A549 (cell line): ENCODE measurements at regions not wholly inside any gene's neighbourhood (a gene's known extent, or its start where the extent isn't known, plus 50 kb on each side); places are given as distances from the start of the nearest gene placed in this dataset.

Experiments used
- ATAC-seq, 2 experiments: fragments of 200-7000 bp in 1 of 2; fragments of >200 bp in 1 of 2; cut with Nextera tagmentation in 1 of 2; cut with Tn5 transposase in 1 of 2; 3 replicates each; pipeline versions ENCODE4 v1.8.0 to v1.9.1; 2018 to 2020; ENCODE audit warnings: mild to moderate bottlenecking in 1 of 2, moderate library complexity in 1 of 2
- CTCF ChIA-PET: fragments of 300-600 bp; sonication (Branson Sonifier 250); formaldehyde crosslinking; extraction: SDS; loops from one replicate; lab custom pipeline; 2021; ENCODE audit warnings: antibody characterized with exemption, inconsistent platforms; lab: Yijun Ruan, JAX
- POLR2A ChIA-PET: fragments of 350-600 bp; formaldehyde crosslinking; extraction: SDS; loops from one replicate; lab custom pipeline; 2021; ENCODE audit warnings: antibody characterized with exemption, inconsistent platforms; lab: Yijun Ruan, JAX
- DNase-seq, 2 experiments: peaks; one replicate each; pipeline versions ENCODE4 v3.0.0 to v3.0.0-alpha.2; 2011 to 2016; ENCODE audit warnings: low read depth in 1 of 2, low spot score in 1 of 2
- FAIRE-seq: peaks from 2 replicates; lab custom pipeline; 2011; peaks lifted over from hg19 to GRCh38; lab: Jason Lieb, UNC
- H3K27ac ChIP-seq, 2 experiments: fragments of >200 bp; sonication (Bioruptor Twin); formaldehyde crosslinking; 3 replicates each; pipeline ENCODE4 v1.5.1; 2016 to 2017
- H3K4me1 ChIP-seq: fragments of >200 bp; sonication (Bioruptor Twin); formaldehyde crosslinking; 3 replicates; pipeline ENCODE4 v1.6.1; 2016
- H3K4me2 ChIP-seq: fragments of >200 bp; sonication (Bioruptor Twin); formaldehyde crosslinking; 3 replicates; pipeline ENCODE4 v1.6.1; 2016
- H3K4me3 ChIP-seq: fragments of >200 bp; sonication (Bioruptor Twin); formaldehyde crosslinking; 3 replicates; pipeline ENCODE4 v1.5.1; 2016
- H3K9me3 ChIP-seq: fragments of >200 bp; sonication (Bioruptor Twin); formaldehyde crosslinking; 3 replicates; pipeline ENCODE4 v1.6.1; 2016
- ATOH8 ChIP-seq: fragments of 250-450 bp; sonication (Bioruptor Pico); IDR thresholded peaks from 2 replicates; pipeline ENCODE4 v1.5.0; 2020; ENCODE audit warnings: low read depth, mild to moderate bottlenecking, moderate library complexity
- BCL3 ChIP-seq: fragments of >200 bp; sonication (Bioruptor Twin); formaldehyde crosslinking; IDR thresholded peaks from 3 replicates; pipeline ENCODE4 v1.6.1; 2016
- BHLHE40 ChIP-seq: IDR thresholded peaks from 2 replicates; pipeline ENCODE4 v1.6.1; 2012; ENCODE audit warnings: low read depth, low read length, inconsistent platforms
- CEBPB ChIP-seq, 2 experiments: fragments of >200 bp in 1 of 2; sonication (Bioruptor Twin) in 1 of 2; formaldehyde crosslinking in 1 of 2; IDR thresholded peaks; 2 replicates each; pipeline ENCODE4 v1.6.1; 2012 to 2016
- CHD2 ChIP-seq: fragments of 150-350 bp; IDR thresholded peaks from 2 replicates; pipeline ENCODE4 v1.6.1; 2014; ENCODE audit warnings: low read length; ENCODE audit not compliant: partially characterized antibody
- CHD4 ChIP-seq: fragments of 200-600 bp; sonication (generic); IDR thresholded peaks from 2 replicates; pipeline ENCODE4 v1.6.1; 2016; ENCODE audit warnings: antibody characterized with exemption, mild to moderate bottlenecking, borderline replicate concordance
- CTCF ChIP-seq: fragments of >200 bp; sonication (Bioruptor Twin); formaldehyde crosslinking; IDR thresholded peaks from 3 replicates; pipeline ENCODE4 v1.5.1; 2016
- EHMT2 ChIP-seq: fragments of 200-600 bp; sonication (generic); IDR thresholded peaks from 2 replicates; pipeline ENCODE4 v1.6.1; 2016; ENCODE audit warnings: antibody characterized with exemption, low read depth, mild to moderate bottlenecking, moderate library complexity
- ELK1 ChIP-seq: fragments of 150-350 bp; IDR thresholded peaks from 2 replicates; pipeline ENCODE4 v1.6.1; 2014; ENCODE audit warnings: low read depth, mild to moderate bottlenecking, low read length
- EP300 ChIP-seq, 2 experiments: fragments of >200 bp; sonication (Bioruptor Twin); formaldehyde crosslinking; IDR thresholded peaks; 2 replicates in 1 of 2; 3 replicates in 1 of 2; pipeline ENCODE4 v1.6.1; 2016 to 2017
- FOSL2 ChIP-seq, 2 experiments: fragments of 450-650 bp in 1 of 2; fragments of >200 bp in 1 of 2; sonication (Bioruptor Twin) in 1 of 2; formaldehyde crosslinking; IDR thresholded peaks; 2 replicates each; pipeline versions ENCODE4 v1.5.0 to v1.6.1; 2016 to 2020; ENCODE audit warnings: mild to moderate bottlenecking in 1 of 2, moderate library complexity in 1 of 2
- HDAC2 ChIP-seq: fragments of 200-600 bp; sonication (generic); IDR thresholded peaks from 2 replicates; pipeline ENCODE4 v1.6.1; 2016
- HES2 ChIP-seq: fragments of >200 bp; sonication (Bioruptor Twin); formaldehyde crosslinking; IDR thresholded peaks from 2 replicates; pipeline ENCODE4 v1.6.1; 2016
- HEYL ChIP-seq: fragments of 250-450 bp; sonication (Bioruptor Pico); IDR thresholded peaks from 2 replicates; pipeline ENCODE4 v1.8.0; 2021; ENCODE audit warnings: mild to moderate bottlenecking, moderate library complexity
- HOXB13 ChIP-seq: fragments of 250-450 bp; sonication (Bioruptor Pico); IDR thresholded peaks from 2 replicates; pipeline ENCODE4 v1.5.0; 2020; ENCODE audit warnings: low read depth, mild to moderate bottlenecking, moderate library complexity
- HOXB5 ChIP-seq: fragments of 250-450 bp; sonication (Bioruptor Pico); IDR thresholded peaks from 2 replicates; pipeline ENCODE4 v1.5.0; 2020; ENCODE audit warnings: mild to moderate bottlenecking, moderate library complexity
- KDM1A ChIP-seq: fragments of 200-600 bp; sonication (generic); IDR thresholded peaks from 2 replicates; pipeline ENCODE4 v1.6.1; 2016; ENCODE audit warnings: low read depth, mild to moderate bottlenecking
- MAX ChIP-seq: IDR thresholded peaks from 2 replicates; pipeline ENCODE4 v1.6.1; 2012
- MAZ ChIP-seq: fragments of 150-350 bp; IDR thresholded peaks from 2 replicates; pipeline ENCODE4 v1.6.1; 2014; ENCODE audit warnings: antibody characterized with exemption, low read depth, low read length, borderline replicate concordance
- NFE2L2 ChIP-seq: fragments of 150-350 bp; conservative IDR thresholded peaks from 2 replicates; pipeline ENCODE4 v1.6.1; 2014; ENCODE audit warnings: low read length
- NR3C1 ChIP-seq: fragments of >200 bp; sonication (Bioruptor Twin); formaldehyde crosslinking; IDR thresholded peaks from 3 replicates; pipeline ENCODE4 v1.6.1; 2017
- PHF8 ChIP-seq: fragments of 200-600 bp; sonication (generic); IDR thresholded peaks from 2 replicates; pipeline ENCODE4 v1.6.1; 2016; ENCODE audit warnings: low read depth, mild to moderate bottlenecking, antibody characterized with exemption, moderate library complexity, borderline replicate concordance
- RAD21 ChIP-seq, 2 experiments: fragments of >200 bp in 1 of 2; sonication (Bioruptor Twin) in 1 of 2; formaldehyde crosslinking in 1 of 2; IDR thresholded peaks in 1 of 2; conservative IDR thresholded peaks in 1 of 2; 2 replicates in 1 of 2; 3 replicates in 1 of 2; pipeline ENCODE4 v1.6.1; 2012 to 2018; ENCODE audit warnings: inconsistent platforms in 1 of 2
- RARB ChIP-seq: fragments of 250-450 bp; sonication (Bioruptor Pico); IDR thresholded peaks from 2 replicates; pipeline ENCODE4 v1.8.0; 2021; ENCODE audit warnings: mild to moderate bottlenecking, moderate library complexity
- RCOR1 ChIP-seq: fragments of 150-350 bp; IDR thresholded peaks from 2 replicates; pipeline ENCODE4 v1.6.1; 2014; ENCODE audit warnings: antibody characterized with exemption, low read length, low read depth
- REST ChIP-seq: fragments of 200-600 bp; sonication (generic); IDR thresholded peaks from 2 replicates; pipeline ENCODE4 v1.6.1; 2016; ENCODE audit warnings: antibody characterized with exemption, mild to moderate bottlenecking, moderate library complexity
- TP53 ChIP-seq: fragments of 250-450 bp; sonication (Bioruptor Pico); IDR thresholded peaks from 2 replicates; pipeline ENCODE4 v1.5.0; 2021; ENCODE audit warnings: mild to moderate bottlenecking, moderate library complexity
- ZC3H11A ChIP-seq: fragments of 450-650 bp; IDR thresholded peaks from 2 replicates; pipeline ENCODE4 v1.6.1; 2014; ENCODE audit warnings: antibody characterized with exemption, mild to moderate bottlenecking
- ZFP36 ChIP-seq: fragments of 450-650 bp; IDR thresholded peaks from 2 replicates; pipeline ENCODE4 v1.6.1; 2014; ENCODE audit warnings: borderline replicate concordance; ENCODE audit not compliant: partially characterized antibody
- ZNF302 ChIP-seq: fragments of 250-450 bp; sonication (Bioruptor Pico); IDR thresholded peaks from 2 replicates; pipeline ENCODE4 v1.9.0; 2021; ENCODE audit warnings: inconsistent platforms, mild to moderate bottlenecking, moderate library complexity
- WGBS: methylation state at CpG from one replicate; pipeline ENCODE4 v1.1.6; 2017; ENCODE audit errors: missing lambda C conversion rate; 5-methylcytosine and 5-hydroxymethylcytosine counted together

- no peaks in the 10 kb centered on the region for H3K4me1 ChIP-seq
- no peak for FAIRE-seq
- H3K9me3 ChIP-seq: 0 out of 3 replicates have a peak, but pooled peaks cover 2% of the 10 kb centered on the region
- WGBS: 7% methylated on average over 3 of the region's 3 CpGs
- H3K4me2 ChIP-seq: no peak overlapping the region
- ChIA-PET POLR2A (no interaction called here), CTCF (no interaction called here)
- H3K4me3 ChIP-seq: no peak overlapping the region
- TF ChIP-seq NFE2L2 (no peak), RARB (CRISPR knock-in tag) (no peak), REST (no peak), ZNF302 (no peak), PHF8 (no peak), BHLHE40 (no peak), NR3C1 (no peak), CEBPB (IDR thresholded peaks at IDR 0.05) (no peak), EP300 (IDR thresholded peaks at IDR 0.05) (no peak), HOXB5 (CRISPR knock-in tag) (no peak), RAD21 (conservative IDR thresholded peaks at IDR 0.05 in 1 of 2, IDR thresholded peaks at IDR 0.05 in 1 of 2) (no peak), CHD2 (no peak), HOXB13 (CRISPR knock-in tag) (no peak), HEYL (CRISPR knock-in tag) (no peak), KDM1A (no peak), EHMT2 (no peak), CTCF (no peak), ELK1 (no peak), ATOH8 (CRISPR knock-in tag) (no peak), HDAC2 (no peak)
- TF ChIP-seq, all 56 proteins: peak for 0
- no peak for ATAC-seq
- no peak for DNase-seq
- no peak overlapping the region for H3K27ac ChIP-seq
Measured at GRCh38 chr16:65665586-65665985, 543.7 kb upstream of the CDH11 start.

GRCh38 chr16:65663774-65664173 is 541.9 kb upstream of the CDH11 start:
- no peaks in the 10 kb centered on the region for H3K9me3 ChIP-seq
- POLR2A ChIA-PET: no interaction called here
- 10% methylated on average over 3 of the region's 3 CpGs for WGBS
- no peak for DNase-seq
- H3K27ac ChIP-seq: no peak overlapping the region
- ATAC-seq: no peak
- H3K4me1 ChIP-seq: no peaks in the 10 kb centered on the region
- H3K4me3 ChIP-seq: no peak overlapping the region
- no peak overlapping the region for H3K4me2 ChIP-seq
- FAIRE-seq: no peak
- CTCF ChIA-PET: interaction anchor here (0.7 kb wide), 1 partner anchor 65 kb away, joined by 4 read pairs; no protein-coding TSS in a partner anchor
- TF ChIP-seq HES2 (no peak), HDAC2 (no peak), MAX (no peak), FOSL2 (IDR thresholded peaks at IDR 0.05) (no peak), FOSL2 (CRISPR knock-in tag; IDR thresholded peaks at IDR 0.05) (no peak), RAD21 (conservative IDR thresholded peaks at IDR 0.05 in 1 of 2, IDR thresholded peaks at IDR 0.05 in 1 of 2) (no peak), NR3C1 (no peak), HOXB13 (CRISPR knock-in tag) (no peak), CHD4 (no peak), TP53 (no peak), ZC3H11A (no peak), RCOR1 (no peak), BCL3 (no peak), MAZ (no peak), ZFP36 (no peak), RARB (CRISPR knock-in tag) (no peak)
